CD4-positive, CD25-positive, alpha-beta regulatory T cell (primary cell): ENCODE measurements at regions not wholly inside any gene's neighbourhood (a gene's known extent, or its start where the extent isn't known, plus 50 kb on each side); places are given as distances from the start of the nearest gene placed in this dataset.

ENCODE experiments used
- ATAC-seq, 2 donors: fragments of 150-1000 bp; cut with Tn5 transposase; one replicate each; pipeline ENCODE4 v1.10.0; 2021; ENCODE audit warnings: low read depth in 2 of 2, moderate number of reproducible peaks in 2 of 2, moderate library complexity in 1 of 2
- DNase-seq, 3 donors: peaks; one replicate each; pipeline versions ENCODE4 v3.0.0 to v3.0.0-alpha.2; 2012 to 2022; ENCODE audit warnings: mixed read lengths in 1 of 3
- H3K27ac ChIP-seq: one replicate; pipeline ENCODE4 v1.7.0; 2013; ENCODE audit warnings: mild to moderate bottlenecking, low read length; ENCODE audit not compliant: insufficient read depth, poor library complexity, severe bottlenecking
- H3K27me3 ChIP-seq: one replicate; pipeline ENCODE4 v1.7.0; 2013; ENCODE audit warnings: low read length; ENCODE audit not compliant: control insufficient read depth, insufficient read depth
- H3K36me3 ChIP-seq: one replicate; pipeline ENCODE4 v1.7.0; 2013; ENCODE audit warnings: mild to moderate bottlenecking, low read length, moderate library complexity; ENCODE audit not compliant: control insufficient read depth, insufficient read depth
- H3K4me1 ChIP-seq: 2 replicates; pipeline ENCODE4 v1.7.0; 2013; ENCODE audit warnings: mild to moderate bottlenecking, low read length; ENCODE audit not compliant: insufficient read depth, control insufficient read depth, poor library complexity, severe bottlenecking
- H3K4me3 ChIP-seq: one replicate; pipeline ENCODE4 v1.7.0; 2013; ENCODE audit warnings: low read depth, mild to moderate bottlenecking, low read length, moderate library complexity
- H3K9me3 ChIP-seq, 2 experiments: 1 replicate in 1 of 2; 2 replicates in 1 of 2; pipeline ENCODE4 v1.7.0; 2013; ENCODE audit warnings: low read length in 2 of 2, mild to moderate bottlenecking in 1 of 2, moderate library complexity in 1 of 2; ENCODE audit not compliant: control insufficient read depth in 2 of 2
- H3K27ac Mint-ChIP-seq, 3 donors: one replicate each; pipeline ENCODE4 v1.8.0; 2020 to 2022; ENCODE audit warnings: mild to moderate bottlenecking in 3 of 3, mixed read lengths in 3 of 3, moderate library complexity in 2 of 3
- H3K27me3 Mint-ChIP-seq: one replicate; pipeline ENCODE4 v1.8.0; 2022; ENCODE audit warnings: mild to moderate bottlenecking, mixed read lengths
- H3K36me3 Mint-ChIP-seq: one replicate; pipeline ENCODE4 v1.8.0; 2020; ENCODE audit warnings: mixed read lengths
- H3K4me1 Mint-ChIP-seq, 4 donors: one replicate each; pipeline ENCODE4 v1.8.0; 2020 to 2022; ENCODE audit warnings: mixed read lengths in 4 of 4, mild to moderate bottlenecking in 1 of 4
- H3K4me3 Mint-ChIP-seq, 4 donors: one replicate each; pipeline ENCODE4 v1.8.0; 2020 to 2022; ENCODE audit warnings: mild to moderate bottlenecking in 4 of 4, mixed read lengths in 4 of 4, moderate library complexity in 3 of 4
- H3K9me3 Mint-ChIP-seq, 7 donors: one replicate each; pipeline ENCODE4 v1.8.0; 2020 to 2022; ENCODE audit warnings: mixed read lengths in 7 of 7, mild to moderate bottlenecking in 3 of 7, moderate library complexity in 2 of 7

DNA sequence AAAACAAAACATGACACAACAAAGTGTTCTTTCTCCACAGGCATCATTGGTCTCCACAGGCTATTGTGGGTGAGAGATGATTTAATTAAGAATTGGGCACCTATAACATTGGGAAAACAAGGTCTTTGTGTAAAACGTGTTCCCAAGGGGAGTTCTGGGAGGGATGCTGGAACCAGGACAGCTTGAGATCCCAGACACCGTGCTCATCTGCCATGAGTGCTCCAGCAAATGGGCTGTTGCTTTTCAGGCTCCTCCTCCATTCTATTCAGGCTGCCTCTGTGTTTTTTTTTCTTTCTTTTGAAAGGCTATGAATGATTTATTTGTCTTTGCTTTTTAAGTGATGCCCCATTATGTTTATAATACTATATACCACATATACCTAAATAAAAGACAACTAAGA is 122.4 kb downstream of the DACT1 start:
- Mint-ChIP-seq H3K4me1 (no peaks in the 10 kb centered on the region), H3K9me3 (peaks cover 0 to 2% (median 0%) of the 10 kb centered on the region in 7 donors), H3K4me3 (no peak overlapping the region)

DNA sequence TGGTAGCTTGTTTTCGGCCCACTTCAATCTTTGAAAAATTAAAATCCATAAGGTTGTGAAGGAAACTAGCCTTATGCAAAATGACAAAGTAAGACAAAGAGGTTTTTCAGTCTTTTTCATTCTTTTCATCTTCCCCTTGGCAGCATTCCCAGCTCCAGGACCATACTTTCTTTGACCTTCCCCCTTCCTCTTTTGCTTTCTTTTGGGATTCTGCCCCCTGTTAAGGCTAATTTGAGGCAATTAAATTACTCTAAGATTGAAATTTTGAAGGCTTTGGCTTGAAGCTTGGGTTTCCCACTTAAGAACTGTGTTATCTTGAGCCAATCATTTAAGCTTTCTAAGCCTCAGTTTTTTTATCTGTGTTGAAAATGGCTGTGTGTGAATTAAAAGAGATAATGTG is 124.9 kb downstream of the DACT1 start:
- Mint-ChIP-seq H3K27ac (no peak overlapping the region), H3K4me3 (no peak overlapping the region), H3K36me3 (no peaks in the 10 kb centered on the region), H3K9me3 (no peaks in the 10 kb centered on the region), H3K27me3 (peaks cover 6% of the 10 kb centered on the region), H3K4me1 (no peaks in the 10 kb centered on the region)
- DNase-seq (no peak), ATAC-seq (no peak)
- Histone ChIP-seq H3K4me1 (no peaks in the 10 kb centered on the region), H3K9me3 (no peaks in the 10 kb centered on the region), H3K4me3 (no peak overlapping the region), H3K36me3 (no peaks in the 10 kb centered on the region), H3K27me3 (no peaks in the 10 kb centered on the region), H3K27ac (no peak overlapping the region)

More for the DNA sequence above, 122.4 kb downstream of the DACT1 start:
- no peak overlapping the region for H3K4me3 ChIP-seq
- Mint-ChIP-seq H3K27me3 (peaks cover 6% of the 10 kb centered on the region), H3K36me3 (no peaks in the 10 kb centered on the region), H3K27ac (no peak overlapping the region)
- DNase-seq (no peak), ATAC-seq (no peak)
- no peaks in the 10 kb centered on the region for H3K36me3 ChIP-seq
- no peak overlapping the region for H3K27ac ChIP-seq
- no peaks in the 10 kb centered on the region for H3K4me1 ChIP-seq
- no peaks in the 10 kb centered on the region for H3K27me3 ChIP-seq
- no peaks in the 10 kb centered on the region for H3K9me3 ChIP-seq

DNA sequence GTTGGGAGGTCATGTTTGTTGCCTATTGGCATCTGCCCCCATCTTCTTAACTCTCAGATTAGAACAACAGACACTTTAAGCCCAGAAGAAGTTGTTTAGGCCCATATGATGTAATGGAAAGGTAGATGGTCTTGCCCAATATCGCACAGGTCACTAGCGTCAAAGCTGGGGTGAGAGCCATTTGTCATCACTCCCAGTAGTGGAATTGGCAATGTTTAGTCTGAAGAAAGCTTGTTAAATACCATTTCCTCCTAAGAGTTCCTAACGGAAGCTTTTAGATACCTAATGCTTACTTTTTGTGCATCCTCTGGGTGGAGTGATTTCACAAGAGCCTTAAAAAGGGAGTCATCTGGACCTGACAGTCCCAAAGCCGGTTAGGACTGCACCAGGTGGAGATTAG is 125.4 kb downstream of the DACT1 start:
- ATAC-seq: no peak
- H3K27ac Mint-ChIP-seq: no peak overlapping the region

GRCh38 chr14:58765418-58765831 is 127.7 kb downstream of the DACT1 start:
- Mint-ChIP-seq H3K27me3 (no peaks in the 10 kb centered on the region), H3K27ac (no peak overlapping the region), H3K4me3 (no peak overlapping the region), H3K9me3 (no peaks in the 10 kb centered on the region), H3K4me1 (no peaks in the 10 kb centered on the region), H3K36me3 (no peaks in the 10 kb centered on the region)
- H3K9me3 ChIP-seq: no peaks in the 10 kb centered on the region
- no peak for ATAC-seq
- no peak for DNase-seq
- no peaks in the 10 kb centered on the region for H3K27me3 ChIP-seq
- no peaks in the 10 kb centered on the region for H3K4me1 ChIP-seq
- no peak overlapping the region for H3K4me3 ChIP-seq
- H3K27ac ChIP-seq: no peak overlapping the region
- no peaks in the 10 kb centered on the region for H3K36me3 ChIP-seq

More for the DNA sequence above, 125.4 kb downstream of the DACT1 start:
- H3K9me3 ChIP-seq: no peaks in the 10 kb centered on the region
- peaks cover 6% of the 10 kb centered on the region for H3K27me3 Mint-ChIP-seq
- no peak for DNase-seq
- no peak overlapping the region for H3K4me3 ChIP-seq
- no peaks in the 10 kb centered on the region for H3K4me1 Mint-ChIP-seq
- no peaks in the 10 kb centered on the region for H3K9me3 Mint-ChIP-seq
- no peaks in the 10 kb centered on the region for H3K36me3 Mint-ChIP-seq
- no peaks in the 10 kb centered on the region for H3K36me3 ChIP-seq
- H3K4me1 ChIP-seq: no peaks in the 10 kb centered on the region
- no peak overlapping the region for H3K4me3 Mint-ChIP-seq
- H3K27me3 ChIP-seq: no peaks in the 10 kb centered on the region
- H3K27ac ChIP-seq: no peak overlapping the region

GRCh38 chr14:58765843-58766242 is 128.1 kb downstream of the DACT1 start:
- Mint-ChIP-seq H3K9me3 (no peaks in the 10 kb centered on the region), H3K4me3 (no peak overlapping the region), H3K27ac (no peak overlapping the region), H3K4me1 (no peaks in the 10 kb centered on the region), H3K27me3 (no peaks in the 10 kb centered on the region), H3K36me3 (no peaks in the 10 kb centered on the region)
- no peak for ATAC-seq
- Histone ChIP-seq H3K4me3 (no peak overlapping the region), H3K27me3 (no peaks in the 10 kb centered on the region), H3K36me3 (no peaks in the 10 kb centered on the region), H3K9me3 (no peaks in the 10 kb centered on the region), H3K4me1 (no peaks in the 10 kb centered on the region), H3K27ac (no peak overlapping the region)
- DNase-seq: no peak

DNA sequence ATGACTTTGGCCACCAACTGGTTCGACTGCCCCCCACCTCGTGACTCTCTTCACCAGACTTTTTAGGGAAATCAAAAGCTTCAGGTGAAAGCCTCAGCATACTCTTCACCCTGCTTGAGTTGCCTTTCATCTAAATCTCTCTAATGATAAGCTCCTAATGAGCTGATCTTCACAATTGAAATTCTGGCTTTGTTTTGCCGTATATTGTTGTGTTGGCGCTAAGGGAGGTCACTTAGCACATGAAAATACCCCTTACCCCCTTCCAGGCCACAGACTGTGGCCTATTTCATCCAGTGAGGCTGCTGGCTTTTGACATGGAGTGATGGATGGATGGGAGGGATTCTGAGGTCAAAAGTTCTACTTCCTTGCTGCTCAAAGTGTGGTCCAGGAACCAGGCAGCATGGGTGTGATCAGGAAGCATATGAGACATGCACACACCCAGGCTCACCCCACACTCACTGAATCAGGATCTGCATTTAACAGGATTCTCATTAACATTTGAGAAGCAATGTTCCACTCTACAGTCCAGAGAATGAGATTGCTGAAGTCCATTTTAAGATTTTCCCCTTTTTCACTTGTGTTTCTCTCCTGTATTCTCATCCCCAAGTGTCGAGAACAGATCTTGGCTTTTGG is 131.4 kb downstream of the DACT1 start:
- H3K4me3 ChIP-seq: no peak overlapping the region
- H3K27me3 ChIP-seq: no peaks in the 10 kb centered on the region
- H3K27ac Mint-ChIP-seq: no peak overlapping the region
- H3K9me3 ChIP-seq: no peaks in the 10 kb centered on the region
- no peaks in the 10 kb centered on the region for H3K36me3 Mint-ChIP-seq
- DNase-seq (no peak), ATAC-seq (no peak)
- H3K27me3 Mint-ChIP-seq: peaks cover 4% of the 10 kb centered on the region
- H3K9me3 Mint-ChIP-seq: no peaks in the 10 kb centered on the region
- no peak overlapping the region for H3K4me3 Mint-ChIP-seq
- H3K4me1 ChIP-seq: no peaks in the 10 kb centered on the region
- no peaks in the 10 kb centered on the region for H3K36me3 ChIP-seq
- no peaks in the 10 kb centered on the region for H3K4me1 Mint-ChIP-seq
- H3K27ac ChIP-seq: no peak overlapping the region

GRCh38 chr14:58769771-58770170 is 132.0 kb downstream of the DACT1 start:
- Histone ChIP-seq H3K27me3 (no peaks in the 10 kb centered on the region), H3K36me3 (no peaks in the 10 kb centered on the region), H3K27ac (no peak overlapping the region), H3K4me1 (no peaks in the 10 kb centered on the region), H3K4me3 (no peak overlapping the region), H3K9me3 (no peaks in the 10 kb centered on the region)
- no peaks in the 10 kb centered on the region for H3K9me3 Mint-ChIP-seq
- DNase-seq: no peak
- H3K4me1 Mint-ChIP-seq: no peaks in the 10 kb centered on the region
- peaks cover 8% of the 10 kb centered on the region for H3K27me3 Mint-ChIP-seq
- no peak overlapping the region for H3K27ac Mint-ChIP-seq
- ATAC-seq: no peak
- no peaks in the 10 kb centered on the region for H3K36me3 Mint-ChIP-seq
- no peak overlapping the region for H3K4me3 Mint-ChIP-seq

- DNase-seq: no peak
- Histone ChIP-seq H3K4me3 (no peak overlapping the region), H3K9me3 (no peaks in the 10 kb centered on the region), H3K4me1 (no peaks in the 10 kb centered on the region), H3K36me3 (no peaks in the 10 kb centered on the region), H3K27me3 (no peaks in the 10 kb centered on the region), H3K27ac (no peak overlapping the region)
- H3K27ac Mint-ChIP-seq: no peak overlapping the region
- H3K4me3 Mint-ChIP-seq: no peak overlapping the region
- ATAC-seq: no peak
- H3K27me3 Mint-ChIP-seq: peaks cover 8% of the 10 kb centered on the region
- no peaks in the 10 kb centered on the region for H3K36me3 Mint-ChIP-seq
- no peaks in the 10 kb centered on the region for H3K4me1 Mint-ChIP-seq
- no peaks in the 10 kb centered on the region for H3K9me3 Mint-ChIP-seq
Observed at GRCh38 chr14:58770491-58770982, 132.8 kb downstream of the DACT1 start.
